ENCODE measurements at regions not wholly inside any gene's neighbourhood (a gene's known extent, or its start where the extent isn't known, plus 50 kb on each side); places are given as distances from the start of the nearest gene placed in this dataset.

DNA sequence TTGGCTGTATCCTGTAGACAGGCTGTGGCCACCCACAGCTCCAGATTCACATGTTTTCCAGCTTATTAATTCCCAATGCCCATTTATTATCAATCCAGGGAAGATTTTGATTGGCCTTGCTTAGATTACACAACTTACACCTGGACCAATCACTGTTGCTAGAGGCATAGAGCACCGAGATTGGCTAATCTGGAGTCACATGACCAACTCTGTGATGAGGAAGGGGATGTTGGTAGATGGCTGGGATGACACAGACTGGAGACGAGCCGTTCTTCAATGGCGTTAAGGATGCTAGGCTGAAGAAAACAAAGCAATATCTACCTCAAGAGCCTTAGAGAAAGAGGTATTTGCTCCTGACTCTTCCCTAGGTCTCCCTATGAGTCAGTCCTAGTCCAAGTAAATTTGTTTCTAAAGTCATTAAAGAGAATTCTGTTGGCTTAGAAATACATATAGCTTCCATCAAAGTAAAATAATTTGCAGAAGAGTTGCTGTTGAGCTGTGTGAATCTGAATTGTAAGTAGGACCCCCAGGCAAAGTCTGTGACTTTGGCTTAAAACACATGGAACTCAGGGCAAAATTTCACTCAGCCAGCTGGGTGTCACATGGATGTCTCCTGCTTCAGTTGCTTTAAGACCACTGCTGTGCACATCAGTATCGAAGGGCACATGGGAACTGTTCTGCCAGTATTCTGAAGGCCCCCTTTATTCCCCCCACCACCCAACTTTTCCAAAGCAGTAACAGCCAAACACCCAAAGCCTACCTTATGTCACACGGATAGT, 326.4 kb upstream of the KLF4 start:
- TF ChIP-seq, protein P1, sequence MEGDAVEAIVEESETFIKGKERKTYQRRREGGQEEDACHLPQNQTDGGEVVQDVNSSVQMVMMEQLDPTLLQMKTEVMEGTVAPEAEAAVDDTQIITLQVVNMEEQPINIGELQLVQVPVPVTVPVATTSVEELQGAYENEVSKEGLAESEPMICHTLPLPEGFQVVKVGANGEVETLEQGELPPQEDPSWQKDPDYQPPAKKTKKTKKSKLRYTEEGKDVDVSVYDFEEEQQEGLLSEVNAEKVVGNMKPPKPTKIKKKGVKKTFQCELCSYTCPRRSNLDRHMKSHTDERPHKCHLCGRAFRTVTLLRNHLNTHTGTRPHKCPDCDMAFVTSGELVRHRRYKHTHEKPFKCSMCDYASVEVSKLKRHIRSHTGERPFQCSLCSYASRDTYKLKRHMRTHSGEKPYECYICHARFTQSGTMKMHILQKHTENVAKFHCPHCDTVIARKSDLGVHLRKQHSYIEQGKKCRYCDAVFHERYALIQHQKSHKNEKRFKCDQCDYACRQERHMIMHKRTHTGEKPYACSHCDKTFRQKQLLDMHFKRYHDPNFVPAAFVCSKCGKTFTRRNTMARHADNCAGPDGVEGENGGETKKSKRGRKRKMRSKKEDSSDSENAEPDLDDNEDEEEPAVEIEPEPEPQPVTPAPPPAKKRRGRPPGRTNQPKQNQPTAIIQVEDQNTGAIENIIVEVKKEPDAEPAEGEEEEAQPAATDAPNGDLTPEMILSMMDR (IDR thresholded peaks at IDR 0.05), result no peak
- no peak for TF ChIP-seq ZFX (IDR thresholded peaks at IDR 0.05; ENCODE audit: borderline replicate concordance)

Measured in 22Rv1 (cell line).